ENCODE measurements at regions not wholly inside any gene's neighbourhood (a gene's known extent, or its start where the extent isn't known, plus 50 kb on each side); places are given as distances from the start of the nearest gene placed in this dataset.

- no peak for TF ChIP-seq POLR2AphosphoS5 (IDR thresholded peaks at IDR 0.05)
- no peak for TF ChIP-seq CTCF (IDR thresholded peaks at IDR 0.05 in 8 of 11, conservative IDR thresholded peaks at IDR 0.05 in 3 of 11)
Measured at GRCh38 chr10:109203646-109204353, 719.5 kb downstream of the XPNPEP1 start.

All from spleen (tissue), 7 donors.